GM12874 (cell line): ENCODE measurements at regions not wholly inside any gene's neighbourhood (a gene's known extent, or its start where the extent isn't known, plus 50 kb on each side); places are given as distances from the start of the nearest gene placed in this dataset.

Source experiments
- CTCF ChIP-seq: IDR thresholded peaks from 2 replicates; pipeline ENCODE4 v1.5.1; 2011; ENCODE audit warnings: low read depth, mild to moderate bottlenecking, control low read depth, low read length, moderate library complexity; ENCODE audit not compliant: insufficient read depth

DNA sequence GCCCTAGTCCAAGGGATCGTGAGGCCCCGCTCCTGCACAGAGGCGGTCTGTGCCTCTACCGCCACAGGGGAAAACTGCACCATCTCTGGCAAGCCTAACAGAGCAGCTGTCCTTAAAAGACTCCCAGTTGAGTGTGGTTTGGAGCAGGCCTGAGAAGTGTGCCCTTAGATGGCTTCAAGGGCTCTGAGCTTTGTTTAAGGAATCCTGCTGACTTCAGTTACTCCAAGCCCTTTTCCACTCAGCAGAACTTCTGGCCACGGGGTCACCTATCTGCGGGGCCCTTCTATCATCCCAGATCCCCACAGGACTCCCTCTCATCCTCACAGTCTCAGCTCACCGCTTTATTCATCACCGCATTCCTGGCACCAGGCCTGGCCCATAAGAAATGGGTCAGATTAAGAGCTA, 131.5 kb downstream of the CCDC74A start:
- TF ChIP-seq CTCF, result no peak

GRCh38 chr2:131672471-131673399, 145.0 kb downstream of the CCDC74A start:
- TF ChIP-seq CTCF, result peak; percentile 65

GRCh38 chr2:131673400-131674173, 145.9 kb downstream of the CCDC74A start:
- peak; percentile 87 for TF ChIP-seq CTCF

DNA sequence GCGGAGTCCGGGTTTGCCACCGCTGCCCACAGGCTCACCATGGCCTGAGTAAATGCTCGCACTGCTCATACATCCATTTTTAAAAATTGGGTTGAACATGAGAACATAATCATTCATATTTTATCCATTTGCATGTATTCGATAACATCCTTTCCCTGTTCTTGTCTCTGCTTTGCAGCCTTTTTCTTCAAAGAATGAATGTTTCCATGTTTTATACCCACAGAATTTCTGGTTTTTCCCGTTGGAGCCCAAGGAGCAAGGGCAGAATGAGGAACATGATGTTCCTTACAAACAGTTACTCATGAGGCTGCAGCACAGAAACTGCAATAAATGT, 146.5 kb downstream of the CCDC74A start:
- no peak for TF ChIP-seq CTCF

- peak; percentile 39; the same call in 1 of the 2 replicates for TF ChIP-seq CTCF
Observed at GRCh38 chr2:131682122-131682944, 154.6 kb downstream of the CCDC74A start.

- TF ChIP-seq CTCF, result no peak
Observed at GRCh38 chr2:131724019-131724418, 196.3 kb downstream of the CCDC74A start.
